Sigmoid colon (tissue), 6 donors: ENCODE measurements at regions not wholly inside any gene's neighbourhood (a gene's known extent, or its start where the extent isn't known, plus 50 kb on each side); places are given as distances from the start of the nearest gene placed in this dataset.

Source experiments
- DNase-seq: peaks from one replicate; pipeline ENCODE4 v3.0.0-alpha.2; 2019
- H3K27ac ChIP-seq, 4 donors: fragments of 200-600 bp; sonication (generic); one replicate each; pipeline ENCODE4 v1.5.1; 2016 to 2019; ENCODE audit warnings: mild to moderate bottlenecking in 1 of 4
- H3K27me3 ChIP-seq, 3 donors: fragments of 200-600 bp; sonication (generic); one replicate each; pipeline ENCODE4 v1.5.1; 2019; ENCODE audit warnings: mild to moderate bottlenecking in 1 of 3
- H3K36me3 ChIP-seq, 4 donors: fragments of 200-600 bp; sonication (generic); one replicate each; pipeline ENCODE4 v1.5.1; 2016 to 2019
- H3K4me1 ChIP-seq, 4 donors: fragments of 200-600 bp; sonication (generic); one replicate each; pipeline ENCODE4 v1.5.1; 2017 to 2019
- H3K4me3 ChIP-seq, 4 donors: fragments of 200-600 bp; sonication (generic); one replicate each; pipeline ENCODE4 v1.5.1; 2017 to 2019; ENCODE audit warnings: mild to moderate bottlenecking in 2 of 4, moderate library complexity in 1 of 4
- H3K9me3 ChIP-seq, 4 donors: fragments of 200-600 bp in 3 of 4; sonication (generic) in 3 of 4; one replicate each; pipeline versions ENCODE4 v1.5.1 to v1.6.1; 2013 to 2019
- CTCF ChIP-seq, 4 experiments: fragments of 450-650 bp in 3 of 4; fragments of 200-600 bp in 1 of 4; IDR thresholded peaks; one replicate each; pipeline ENCODE4 v1.5.1; 2016 to 2019; ENCODE audit warnings: antibody characterized with exemption in 4 of 4, mild to moderate bottlenecking in 3 of 4, moderate library complexity in 2 of 4
- EP300 ChIP-seq, 4 donors: sonication (generic); formaldehyde crosslinking; IDR thresholded peaks; one replicate each; pipeline ENCODE4 v1.6.1; 2017; ENCODE audit warnings: antibody characterized with exemption in 4 of 4
- POLR2A ChIP-seq, 2 donors: fragments of 450-650 bp; IDR thresholded peaks; one replicate each; pipeline ENCODE4 v1.6.1; 2016; ENCODE audit warnings: antibody characterized with exemption in 2 of 2, mild to moderate bottlenecking in 2 of 2, moderate library complexity in 2 of 2
- POLR2AphosphoS5 ChIP-seq, 4 donors: sonication (generic); formaldehyde crosslinking; IDR thresholded peaks; one replicate each; pipeline ENCODE4 v1.6.1; 2017; ENCODE audit warnings: antibody characterized with exemption in 4 of 4
- WGBS, 2 donors: extraction: QIAGEN DNeasy Blood & Tissue Kit; methylation state at CpG; one replicate each; pipeline ENCODE4 v1.1.7; 2013; 5-methylcytosine and 5-hydroxymethylcytosine counted together
- intact Hi-C: fragments of 100-400 bp; cut with DNase I; formaldehyde crosslinking; loops from one replicate; pipeline ENCODE4 v1.15.1; 2023
- donor health status: healthy with polysubstance abuse.
- donor health status: healthy.

DNA sequence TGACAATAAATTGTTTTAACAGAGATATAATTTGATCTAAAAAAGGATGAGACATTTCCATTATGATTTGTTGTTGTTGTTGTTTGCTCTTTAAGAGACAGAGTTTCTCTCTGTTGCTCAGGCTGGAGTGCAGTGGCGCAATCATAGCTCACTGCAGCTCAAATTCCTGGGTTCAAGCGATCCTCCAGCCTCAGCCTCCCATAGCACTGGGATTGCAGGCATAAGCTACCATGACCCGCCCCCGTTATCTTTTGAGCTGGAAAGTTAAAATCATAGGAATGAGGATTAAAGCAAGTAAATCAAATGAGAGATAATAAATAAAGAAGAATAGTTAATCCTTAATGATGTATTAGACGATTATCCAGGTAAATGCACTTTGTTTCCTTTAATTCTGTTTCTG is 224.4 kb upstream of the SMIM31 start:
- intact Hi-C loops = no loop called here
- DNase-seq = no peak

DNA sequence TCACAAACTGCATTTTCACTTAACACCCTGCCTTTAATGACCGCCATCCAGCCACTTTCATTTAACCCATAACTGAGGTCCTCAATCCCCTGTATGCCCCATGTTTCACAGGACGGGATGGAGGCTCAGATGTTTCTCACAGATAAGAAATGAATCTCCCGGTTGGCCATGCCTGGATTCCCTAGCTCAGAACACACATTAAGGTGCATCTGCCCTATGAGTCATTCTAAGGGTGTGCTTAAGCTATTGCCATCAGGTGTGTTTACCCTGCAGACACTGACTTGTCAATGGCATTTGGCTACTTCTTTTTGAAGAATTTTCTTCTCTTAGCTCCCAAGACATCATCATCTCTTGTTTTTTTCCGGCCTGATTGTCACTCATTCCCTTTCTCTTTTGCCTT is 222.6 kb upstream of the SMIM31 start:
- TF ChIP-seq EP300 (IDR thresholded peaks at IDR 0.05) = no peak
- TF ChIP-seq CTCF (IDR thresholded peaks at IDR 0.05) = no peak
- no peak for TF ChIP-seq POLR2AphosphoS5 (IDR thresholded peaks at IDR 0.05)
- TF ChIP-seq POLR2A (IDR thresholded peaks at IDR 0.05) = no peak
- no peak for DNase-seq
- Histone ChIP-seq H3K4me3 (no peak overlapping the region), H3K36me3 (no peaks in the 10 kb centered on the region), H3K27me3 (no peaks in the 10 kb centered on the region), H3K27ac (no peak overlapping the region), H3K9me3 (no peaks in the 10 kb centered on the region), H3K4me1 (peaks cover 0 to 1% (median 0%) of the 10 kb centered on the region in 4 donors)
- intact Hi-C loops = no loop called here
- WGBS, 2 donors = 71 to 79% methylated on average over 4 of the region's 4 CpGs

More for the DNA sequence above, 224.4 kb upstream of the SMIM31 start:
- no peak overlapping the region for H3K4me3 ChIP-seq
- H3K27ac ChIP-seq = no peak overlapping the region
- no peaks in the 10 kb centered on the region for H3K9me3 ChIP-seq
- H3K27me3 ChIP-seq = no peaks in the 10 kb centered on the region
- H3K4me1 ChIP-seq = no peaks in the 10 kb centered on the region
- 89 to 94% methylated on average over 5 of the region's 5 CpGs for WGBS, 2 donors
- TF ChIP-seq CTCF (IDR thresholded peaks at IDR 0.05) (no peak), EP300 (IDR thresholded peaks at IDR 0.05) (no peak), POLR2AphosphoS5 (IDR thresholded peaks at IDR 0.05) (no peak), POLR2A (IDR thresholded peaks at IDR 0.05) (no peak)
- no peaks in the 10 kb centered on the region for H3K36me3 ChIP-seq

GRCh38 chr4:164536814-164537213 is 217.1 kb upstream of the SMIM31 start:
- Histone ChIP-seq H3K27me3 (no peaks in the 10 kb centered on the region), H3K4me3 (no peak overlapping the region), H3K36me3 (no peaks in the 10 kb centered on the region), H3K9me3 (peaks cover 0 to 14% (median 3%) of the 10 kb centered on the region in 4 donors), H3K4me1 (peaks cover 0 to 7% (median 0%) of the 10 kb centered on the region in 4 donors), H3K27ac (no peak overlapping the region)
- 76 to 86% methylated on average over 2 of the region's 2 CpGs for WGBS, 2 donors
- intact Hi-C loops = no loop called here
- DNase-seq = no peak
- TF ChIP-seq CTCF (IDR thresholded peaks at IDR 0.05) (no peak), POLR2AphosphoS5 (IDR thresholded peaks at IDR 0.05) (peak in 1 of 4 donors; percentile 25)

DNA sequence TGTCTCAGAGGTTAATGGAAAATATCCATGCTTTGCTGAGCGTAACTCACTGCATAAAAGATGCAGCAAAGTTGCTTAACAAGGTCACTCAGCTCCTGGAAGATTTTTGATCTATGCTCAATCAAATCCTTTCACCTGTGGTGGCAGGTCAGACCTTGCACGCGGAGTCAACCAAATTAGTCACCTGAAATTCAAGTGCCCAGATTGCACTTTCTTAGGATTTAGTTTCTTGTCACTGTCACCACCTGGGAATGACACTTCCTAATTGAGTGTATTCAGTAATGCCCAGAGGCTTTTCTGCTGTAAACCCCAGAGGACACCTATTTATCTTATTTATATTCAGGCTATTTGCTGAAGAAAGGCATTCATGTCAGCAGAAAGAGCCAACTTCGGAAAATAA is 215.8 kb upstream of the SMIM31 start:
- WGBS, 2 donors = 87 to 90% methylated on average over 4 of the region's 4 CpGs
- no peaks in the 10 kb centered on the region for H3K27me3 ChIP-seq
- peaks cover 0 to 7% (median 0%) of the 10 kb centered on the region in 4 donors for H3K4me1 ChIP-seq
- H3K36me3 ChIP-seq = no peaks in the 10 kb centered on the region
- no peak overlapping the region for H3K4me3 ChIP-seq
- H3K9me3 ChIP-seq = peaks cover 0 to 14% (median 3%) of the 10 kb centered on the region in 4 donors
- intact Hi-C loops = no loop called here
- DNase-seq = no peak
- no peak overlapping the region for H3K27ac ChIP-seq
- TF ChIP-seq EP300 (IDR thresholded peaks at IDR 0.05) = no peak
- TF ChIP-seq POLR2A (IDR thresholded peaks at IDR 0.05) = no peak
- no peak for TF ChIP-seq CTCF (IDR thresholded peaks at IDR 0.05)
- TF ChIP-seq POLR2AphosphoS5 (IDR thresholded peaks at IDR 0.05) = no peak

- TF ChIP-seq POLR2AphosphoS5 (IDR thresholded peaks at IDR 0.05) (no peak), EP300 (IDR thresholded peaks at IDR 0.05) (no peak), CTCF (IDR thresholded peaks at IDR 0.05) (no peak), POLR2A (IDR thresholded peaks at IDR 0.05) (no peak)
- no peak overlapping the region for H3K4me3 ChIP-seq
- H3K27me3 ChIP-seq = no peaks in the 10 kb centered on the region
- peaks cover 0 to 14% (median 3%) of the 10 kb centered on the region in 4 donors for H3K9me3 ChIP-seq
- H3K36me3 ChIP-seq = no peaks in the 10 kb centered on the region
- no peak for DNase-seq
- intact Hi-C loops = no loop called here
- H3K27ac ChIP-seq = no peak overlapping the region
- peaks cover 0 to 7% (median 0%) of the 10 kb centered on the region in 4 donors for H3K4me1 ChIP-seq
- 92 to 93% methylated on average over 2 of the region's 2 CpGs for WGBS, 2 donors
Measured at GRCh38 chr4:164540987-164541386, 212.9 kb upstream of the SMIM31 start.
